ENCODE measurements at regions not wholly inside any gene's neighbourhood (a gene's known extent, or its start where the extent isn't known, plus 50 kb on each side); places are given as distances from the start of the nearest gene placed in this dataset.
"Not testable (repeated sequence)": the region's sequence is repeated elsewhere in the genome, so short reads cannot be mapped to it uniquely, and the experiment has no call there.

- no peak for DNase-seq
These were observed 79.5 kb upstream of the HAPLN1 start for GRCh38 chr5:83800201-83800600.

- DNase-seq: not testable (repeated sequence)
These were observed 78.4 kb upstream of the HAPLN1 start for GRCh38 chr5:83799020-83799419.

DNA sequence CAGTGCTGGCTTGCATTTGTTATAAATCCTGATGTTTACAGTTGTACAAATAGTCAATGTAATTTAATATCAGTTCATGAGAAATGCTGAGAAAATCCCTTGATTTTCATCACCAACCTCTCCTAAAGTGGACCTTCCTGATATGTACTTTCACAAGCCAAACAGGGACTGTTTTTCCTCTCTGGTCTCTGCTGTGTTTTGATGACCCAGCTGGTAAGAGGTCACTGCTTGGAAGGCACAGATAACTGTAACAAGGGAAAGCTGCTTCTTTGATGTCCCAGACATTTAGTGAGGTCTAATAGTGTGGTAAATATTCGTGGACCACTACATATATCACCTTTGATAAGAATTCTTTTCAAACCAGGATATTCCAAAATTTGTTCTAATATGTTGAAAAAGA lies 68.7 kb upstream of the HAPLN1 start:
- DNase-seq: no peak

- DNase-seq: no peak
These were observed 67.0 kb upstream of the HAPLN1 start for GRCh38 chr5:83787631-83788030.

DNA sequence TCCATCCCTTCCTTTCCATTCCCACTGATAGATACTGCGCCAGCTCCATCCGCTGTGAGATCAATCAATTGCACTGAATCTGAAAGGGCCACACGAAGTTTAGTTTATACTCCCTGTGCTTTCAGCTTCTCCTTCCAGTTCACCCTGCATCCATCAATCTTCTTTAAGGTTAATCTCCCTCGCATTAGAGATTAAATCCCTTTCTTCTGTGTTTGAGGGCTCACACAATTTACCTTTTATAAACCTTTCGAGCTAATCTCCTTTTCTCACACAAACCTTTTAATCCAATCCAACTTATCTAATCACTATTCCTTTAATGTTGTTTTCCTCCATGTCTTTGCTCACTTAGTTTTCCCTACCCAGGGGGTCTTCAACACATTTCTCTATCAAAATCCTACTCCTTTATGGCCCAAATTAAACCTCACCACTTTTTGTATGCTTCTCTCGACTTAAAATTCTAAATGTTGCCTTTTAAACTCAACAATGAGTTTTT lies 64.6 kb upstream of the HAPLN1 start:
- no peak for DNase-seq

- no peak for DNase-seq
These were observed 60.2 kb upstream of the HAPLN1 start for GRCh38 chr5:83780699-83781350.

DNA sequence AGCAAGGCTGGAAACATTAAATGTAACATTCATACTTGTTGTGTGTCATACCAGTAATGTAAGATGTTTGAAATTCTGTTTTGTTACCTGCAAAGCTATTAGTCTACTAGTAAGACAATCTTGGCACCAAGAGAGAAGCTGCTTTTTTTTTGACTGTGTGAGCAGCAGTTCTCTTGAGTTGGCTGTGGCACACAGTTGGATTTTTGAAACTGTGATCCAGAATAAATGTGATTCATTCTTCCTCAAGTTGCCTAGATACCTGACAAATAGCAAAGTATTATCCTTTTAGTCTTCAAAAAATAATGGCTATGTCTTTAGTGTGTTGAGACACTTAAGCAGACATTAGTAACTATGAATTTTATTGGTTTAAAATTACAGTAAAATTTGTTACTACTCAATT lies 57.2 kb upstream of the HAPLN1 start:
- no peak for DNase-seq

- no peak for DNase-seq
These were observed 55.9 kb upstream of the HAPLN1 start for GRCh38 chr5:83776437-83777031.

Data from NCI-H1436 (cell line).